Liver (tissue), 3 donors: ENCODE measurements at regions not wholly inside any gene's neighbourhood (a gene's known extent, or its start where the extent isn't known, plus 50 kb on each side); places are given as distances from the start of the nearest gene placed in this dataset.

Experiments
- CTCF ChIP-seq: fragments of 150-350 bp; IDR thresholded peaks from 2 replicates; pipeline ENCODE4 v1.5.1; 2017; ENCODE audit warnings: improper control_type of control experiment, low read depth, low read length; ENCODE audit not compliant: missing input control
- GABPA ChIP-seq, 2 donors: IDR thresholded peaks in 1 of 2; conservative IDR thresholded peaks in 1 of 2; 2 replicates each; pipeline ENCODE4 v1.6.1; 2016; ENCODE audit warnings: antibody characterized with exemption in 2 of 2, mild to moderate bottlenecking in 1 of 2, moderate library complexity in 1 of 2
- JUND ChIP-seq, 2 donors: IDR thresholded peaks; 2 replicates each; pipeline ENCODE4 v1.6.1; 2016; ENCODE audit warnings: antibody characterized with exemption in 2 of 2
- RAD21 ChIP-seq, 2 donors: IDR thresholded peaks; 2 replicates each; pipeline ENCODE4 v1.6.1; 2016; ENCODE audit warnings: antibody characterized with exemption in 2 of 2, mild to moderate bottlenecking in 2 of 2
- TAF1 ChIP-seq: conservative IDR thresholded peaks from 2 replicates; pipeline ENCODE4 v1.6.1; 2016; ENCODE audit warnings: antibody characterized with exemption, mild to moderate bottlenecking
- donor health status: healthy.
- donor health status: healthy.

GRCh38 chr2:6657136-6657535, 208.6 kb downstream of the CMPK2 start:
- no peak for TF ChIP-seq RAD21 (IDR thresholded peaks at IDR 0.05)
- no peak for TF ChIP-seq TAF1
- TF ChIP-seq JUND (IDR thresholded peaks at IDR 0.05), result no peak
- no peak for TF ChIP-seq CTCF
- no peak for TF ChIP-seq GABPA (IDR thresholded peaks at IDR 0.05 in 1 of 2, conservative IDR thresholded peaks at IDR 0.05 in 1 of 2)
